NCI-H1092 (cell line): ENCODE measurements at regions not wholly inside any gene's neighbourhood (a gene's known extent, or its start where the extent isn't known, plus 50 kb on each side); places are given as distances from the start of the nearest gene placed in this dataset.
"Not testable (repeated sequence)": the region's sequence is repeated elsewhere in the genome, so short reads cannot be mapped to it uniquely, and the experiment has no call there.

Experiments used
- DNase-seq: peaks from one replicate; lab custom pipeline; 2025; lab: John Stamatoyannopoulos, UW

GRCh38 chr7:91567081-91568012 is 303.1 kb downstream of the FZD1 start:
- no peak for DNase-seq

DNA sequence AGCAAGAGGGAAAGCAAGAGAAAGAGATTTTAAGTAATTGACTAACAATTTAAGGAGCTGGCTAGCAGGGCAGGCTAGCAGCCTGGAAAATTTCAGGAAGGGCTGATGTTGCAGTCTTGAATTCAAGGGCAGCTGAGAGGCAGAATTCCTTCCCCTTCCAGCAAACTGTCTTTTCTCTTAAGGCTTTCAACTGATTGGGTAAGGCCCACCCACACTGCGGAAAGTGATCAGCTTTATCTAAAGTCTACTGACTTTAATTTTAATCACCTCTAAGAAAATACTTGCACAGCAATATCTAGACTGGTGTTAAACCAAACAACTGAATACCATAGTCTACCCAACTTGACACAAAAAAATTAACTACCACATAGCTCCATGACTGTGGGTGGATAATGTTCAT is 303.9 kb downstream of the FZD1 start:
- DNase-seq: no peak

DNA sequence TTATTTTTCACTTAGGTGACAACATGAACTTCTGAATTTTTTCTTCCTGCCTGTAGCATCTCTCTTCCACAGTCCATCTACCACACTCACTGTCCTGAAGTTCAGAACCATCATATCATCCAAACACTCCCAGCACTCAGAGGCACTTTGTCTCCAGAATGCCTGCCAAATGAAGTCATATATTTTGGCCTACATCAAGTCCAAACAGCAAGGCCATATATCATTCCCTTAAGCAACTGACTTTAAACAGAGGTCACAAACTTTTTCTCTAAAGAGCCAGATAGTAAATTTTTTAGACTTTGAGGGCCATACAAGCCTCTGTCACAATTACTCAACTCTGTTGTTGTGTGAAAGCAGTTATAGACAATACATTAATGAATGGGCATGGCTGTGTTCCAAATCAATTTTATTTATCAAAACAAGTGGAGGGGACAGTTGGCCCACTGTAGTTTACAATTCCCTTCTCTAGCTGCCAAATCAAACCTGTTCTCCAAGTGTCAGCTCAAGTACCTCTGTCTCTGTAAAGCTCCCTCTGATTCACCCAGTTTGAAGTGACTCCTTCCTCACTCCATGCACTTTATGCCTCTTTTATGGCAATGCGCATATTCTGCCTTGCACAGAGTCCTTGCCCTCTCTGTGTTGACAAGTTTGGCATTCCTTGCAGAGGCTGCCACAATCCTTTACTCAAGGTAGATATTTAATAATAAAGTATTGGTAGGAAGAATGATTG is 305.7 kb downstream of the FZD1 start:
- peak; percentile 30 for DNase-seq

DNA sequence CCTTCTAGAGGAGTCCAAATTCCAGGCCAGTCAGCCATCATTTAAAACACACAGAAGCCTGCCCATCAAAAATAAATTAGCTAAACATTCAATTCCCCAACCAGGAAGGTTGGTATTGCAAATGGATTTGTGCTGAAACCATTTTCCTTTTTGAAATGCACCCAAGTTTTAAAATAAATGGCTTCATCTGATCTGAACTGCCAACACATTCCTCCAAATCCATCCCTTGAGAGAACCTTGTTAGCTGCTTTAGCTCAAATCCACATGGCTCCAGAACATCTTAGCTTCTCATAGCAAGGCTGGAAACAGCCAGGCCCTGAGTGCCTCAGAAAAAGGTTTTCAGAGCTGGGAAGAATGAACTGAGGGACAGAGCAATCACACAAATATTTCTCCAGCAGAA is 306.3 kb downstream of the FZD1 start:
- no peak for DNase-seq

GRCh38 chr7:91571601-91572000 is 307.4 kb downstream of the FZD1 start:
- DNase-seq: no peak

GRCh38 chr7:91573405-91573804 is 307.1 kb downstream of the MTERF1 start:
- no peak for DNase-seq

GRCh38 chr7:91576459-91576858 is 304.0 kb downstream of the MTERF1 start:
- not testable (repeated sequence) for DNase-seq

DNA sequence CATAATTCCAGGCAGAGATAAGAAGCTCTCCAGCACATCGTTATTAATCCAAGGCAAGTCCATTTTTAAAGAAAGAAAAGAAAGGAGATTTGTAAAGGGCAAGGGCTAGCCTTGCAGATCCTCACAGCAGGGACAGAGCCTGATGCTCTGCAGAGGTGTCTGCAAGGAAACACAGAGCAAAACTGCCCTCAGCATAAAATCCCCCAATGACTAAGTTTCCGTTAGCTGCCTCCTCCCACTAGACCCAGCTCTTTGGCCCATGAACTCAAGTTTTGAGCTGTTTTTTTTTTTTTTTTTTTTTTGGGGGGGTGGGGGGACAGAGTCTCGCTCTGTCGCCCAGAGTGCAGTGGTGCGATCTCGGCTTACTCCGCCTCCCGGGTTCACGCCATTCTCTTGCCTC is 300.7 kb downstream of the MTERF1 start:
- no peak for DNase-seq

DNA sequence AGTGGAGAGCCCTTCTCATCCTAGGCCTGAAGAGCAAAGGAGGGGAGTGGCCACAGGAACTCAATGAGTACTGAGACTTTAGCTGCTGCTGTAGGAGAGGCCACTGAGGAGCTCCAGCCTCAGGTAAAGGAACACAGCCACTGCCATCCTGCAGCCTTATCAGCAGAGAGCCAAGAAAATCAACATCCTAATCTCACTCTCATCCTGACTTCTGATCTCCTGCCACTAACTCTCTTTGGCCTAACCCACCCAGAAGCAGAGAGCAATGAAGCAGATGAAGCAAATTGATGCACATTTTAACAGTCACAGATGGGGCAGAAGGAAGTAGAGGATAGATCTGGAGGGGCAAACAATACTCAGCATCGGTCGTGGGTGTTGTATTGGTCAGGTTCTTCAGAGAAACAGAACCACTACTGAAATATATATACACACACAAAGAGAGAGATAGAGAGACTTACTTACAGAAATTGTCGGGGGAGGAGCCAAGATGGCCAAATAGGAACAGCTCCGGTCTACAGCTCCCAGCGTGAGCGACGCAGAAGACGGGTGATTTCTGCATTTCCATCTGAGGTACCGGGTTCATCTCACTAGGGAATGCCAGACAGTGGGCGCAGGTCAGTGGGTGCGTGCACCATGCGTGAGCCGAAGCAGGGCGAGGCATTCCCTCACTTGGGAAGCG is 297.6 kb downstream of the MTERF1 start:
- no peak for DNase-seq

- no peak for DNase-seq
Observed at GRCh38 chr7:91596287-91596686, 284.2 kb downstream of the MTERF1 start.

GRCh38 chr7:91598791-91599190 is 281.7 kb downstream of the MTERF1 start:
- no peak for DNase-seq

DNA sequence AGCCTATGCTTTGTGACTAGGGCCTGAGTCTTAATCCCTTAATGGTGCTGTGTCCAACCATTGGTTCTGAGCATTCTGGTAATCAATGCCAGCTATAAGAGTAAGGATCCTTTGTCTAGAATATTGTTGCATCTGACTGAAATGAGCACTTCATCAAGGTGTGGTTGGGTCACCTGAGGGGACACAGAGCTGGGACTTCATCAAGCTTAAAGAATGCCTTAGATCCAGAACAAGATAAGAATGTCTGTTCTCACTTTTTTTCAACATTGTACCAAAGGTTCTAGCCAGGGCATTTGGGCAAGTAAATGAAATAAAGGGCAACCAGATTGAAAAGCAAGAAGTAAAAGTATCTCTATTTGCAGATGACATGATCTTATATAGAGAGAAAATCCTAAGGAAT is 280.4 kb downstream of the MTERF1 start:
- DNase-seq: no peak

DNA sequence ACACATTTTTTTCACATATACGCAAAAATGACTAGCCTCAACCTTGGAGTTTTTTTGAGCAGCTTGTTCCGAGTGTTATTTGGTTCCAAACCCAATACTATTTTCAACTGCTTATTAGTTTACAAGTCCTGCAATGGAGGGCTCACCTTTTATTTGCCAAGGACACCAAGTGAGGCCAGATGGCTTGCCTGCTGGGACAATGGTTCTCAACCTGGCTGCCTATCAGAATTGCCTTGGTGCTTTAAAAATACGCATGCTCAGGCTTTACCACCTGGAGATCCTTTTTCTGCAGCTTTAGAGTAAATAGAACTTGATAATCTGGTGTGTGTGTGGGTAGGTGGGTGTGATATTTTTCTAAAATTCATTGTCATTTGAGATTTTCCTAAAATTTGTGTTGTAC is 276.8 kb downstream of the MTERF1 start:
- DNase-seq: peak; percentile 17

GRCh38 chr7:91608606-91609005 is 271.9 kb downstream of the MTERF1 start:
- no peak for DNase-seq

- no peak for DNase-seq
Observed at GRCh38 chr7:91609525-91609924, 271.0 kb downstream of the MTERF1 start.

DNA sequence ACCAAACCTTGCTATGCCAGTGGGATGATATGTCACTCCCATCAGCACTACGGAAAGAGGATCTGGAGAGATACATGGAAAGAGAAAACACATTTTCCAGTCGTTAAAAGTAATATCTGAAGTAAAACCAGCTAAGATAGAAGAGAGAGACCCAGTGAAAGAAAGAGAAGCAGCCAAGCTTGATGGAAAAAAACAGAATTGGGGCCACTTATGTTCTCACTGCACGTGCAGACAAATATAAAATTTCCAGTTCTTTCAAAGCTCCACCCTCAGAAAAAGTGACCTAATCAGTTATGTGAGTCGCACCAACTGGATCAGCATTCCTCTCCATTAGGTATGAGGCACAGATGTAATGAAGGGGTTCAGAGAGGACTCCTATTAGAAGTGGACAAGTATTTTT is 266.1 kb downstream of the MTERF1 start:
- no peak for DNase-seq

- DNase-seq: no peak
Observed at GRCh38 chr7:91618776-91619765, 261.4 kb downstream of the MTERF1 start.

DNA sequence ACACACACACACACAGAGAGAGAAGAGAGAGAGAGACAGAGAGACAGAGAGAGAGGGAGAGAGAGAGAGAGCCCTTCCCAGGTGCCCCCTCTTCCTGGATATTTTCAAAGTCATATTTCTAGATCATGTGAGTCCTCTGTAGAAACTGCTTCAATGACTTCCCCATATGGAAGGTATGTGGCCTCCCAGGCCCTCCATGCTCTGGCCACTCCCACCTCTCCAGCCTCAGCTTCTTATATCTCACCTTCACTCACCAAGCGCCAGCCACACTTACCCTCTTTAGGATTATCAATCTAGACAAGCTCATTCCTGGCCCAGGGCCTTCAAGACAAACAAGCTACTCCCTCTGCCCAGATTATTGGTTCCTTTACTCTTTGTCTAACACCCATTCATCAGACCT is 259.7 kb downstream of the MTERF1 start:
- no peak for DNase-seq

GRCh38 chr7:91627324-91627723 is 253.2 kb downstream of the MTERF1 start:
- DNase-seq: not testable (repeated sequence)

DNA sequence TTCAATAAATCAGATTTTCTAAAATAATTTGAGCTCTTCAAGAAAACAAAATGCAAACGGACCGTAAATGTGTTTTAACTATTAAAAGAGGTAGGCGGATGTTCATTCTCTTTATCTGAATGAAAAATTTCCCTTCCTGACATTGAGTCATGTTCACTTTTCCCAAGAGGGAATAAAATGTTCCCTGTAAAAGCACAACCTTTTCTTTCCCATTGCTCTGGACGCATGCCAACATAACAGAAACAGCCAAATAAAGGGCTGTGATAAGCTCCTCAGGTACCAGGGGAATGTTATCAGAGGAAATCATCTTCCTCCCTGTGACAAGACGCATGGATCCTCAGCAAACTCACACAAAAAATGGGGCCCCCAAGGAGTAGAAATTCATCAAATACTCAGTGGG is 251.8 kb downstream of the MTERF1 start:
- DNase-seq: peak; percentile 54

GRCh38 chr7:91630581-91631380 is 249.7 kb downstream of the MTERF1 start:
- DNase-seq: no peak
